ENCODE measurements at regions not wholly inside any gene's neighbourhood (a gene's known extent, or its start where the extent isn't known, plus 50 kb on each side); places are given as distances from the start of the nearest gene placed in this dataset.

DNA sequence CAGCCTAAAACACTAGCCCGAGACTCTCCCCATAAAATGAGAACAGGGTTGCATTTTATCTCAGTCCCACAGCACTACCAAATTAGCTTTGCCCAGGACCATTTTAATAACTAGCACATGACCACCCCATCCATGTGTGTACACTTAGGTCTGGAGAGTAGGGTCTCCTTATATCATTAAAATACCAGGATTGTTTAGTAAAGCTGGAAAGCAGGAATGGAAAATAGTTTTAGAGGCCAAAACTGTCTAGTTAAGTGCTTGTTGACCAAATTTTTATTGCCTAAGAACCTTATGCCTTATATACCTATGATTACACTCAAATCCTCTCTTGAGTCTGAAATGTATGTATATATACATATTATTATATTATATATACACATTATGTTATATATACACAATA is 608.4 kb downstream of the HDGFL1 start:
- DNase-seq: no peak

DNA sequence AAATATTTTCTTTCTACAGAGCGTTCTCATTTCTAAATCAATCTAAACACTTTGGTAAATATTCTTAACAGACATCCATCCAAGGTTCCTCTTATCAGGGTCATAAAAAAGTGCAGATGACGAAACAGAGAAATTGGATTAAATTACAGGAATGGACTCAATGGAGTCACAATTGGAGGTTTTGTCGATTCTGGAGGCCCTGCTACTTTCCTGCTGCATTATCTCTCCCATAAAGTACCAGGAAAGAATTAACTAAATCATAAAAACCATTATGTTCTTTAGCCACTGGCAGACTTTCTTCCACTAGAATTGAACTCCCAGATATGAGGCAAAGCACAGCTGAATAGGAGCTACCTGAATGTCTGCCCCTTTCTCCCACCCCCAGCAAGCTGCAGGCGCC is 610.6 kb downstream of the HDGFL1 start:
- DNase-seq: no peak

DNA sequence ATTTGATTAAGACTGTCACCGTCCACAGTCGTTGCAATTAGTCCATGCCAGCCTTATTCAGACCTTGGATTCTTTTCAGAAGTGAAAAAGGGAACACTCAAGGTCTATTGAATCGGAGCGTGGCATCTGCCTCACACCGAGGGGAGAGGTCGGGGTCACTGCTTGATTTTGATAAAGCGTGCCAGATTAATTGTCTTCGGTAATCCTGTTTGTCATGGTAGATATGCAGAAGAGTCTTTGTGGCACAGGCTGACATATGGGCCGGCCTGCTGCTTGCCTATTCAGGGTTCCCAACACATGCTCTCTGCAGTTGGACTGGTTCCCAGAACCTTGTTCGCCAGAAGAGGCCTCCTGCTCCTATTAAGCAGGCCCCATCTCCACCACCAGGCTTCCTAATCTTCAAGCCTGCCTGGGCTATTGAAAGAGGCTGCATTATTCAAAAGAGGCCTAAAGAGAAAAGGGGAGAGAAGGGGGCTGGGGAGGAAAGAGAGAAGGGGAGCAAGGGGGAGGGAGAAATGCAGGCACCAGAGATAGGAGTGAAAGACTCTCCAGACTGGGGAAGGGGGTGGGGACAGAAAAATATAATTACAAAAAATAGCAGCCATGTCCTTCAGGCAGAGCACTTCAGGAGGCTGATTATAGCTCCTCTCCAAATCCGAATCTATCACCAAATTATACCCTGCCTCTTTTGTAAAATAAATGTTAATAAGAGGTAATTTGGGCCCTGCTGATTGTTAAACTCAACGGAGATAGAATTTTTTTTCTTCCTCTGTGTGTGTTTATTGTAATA is 611.3 kb downstream of the HDGFL1 start:
- DNase-seq: peak; percentile 40

DNA sequence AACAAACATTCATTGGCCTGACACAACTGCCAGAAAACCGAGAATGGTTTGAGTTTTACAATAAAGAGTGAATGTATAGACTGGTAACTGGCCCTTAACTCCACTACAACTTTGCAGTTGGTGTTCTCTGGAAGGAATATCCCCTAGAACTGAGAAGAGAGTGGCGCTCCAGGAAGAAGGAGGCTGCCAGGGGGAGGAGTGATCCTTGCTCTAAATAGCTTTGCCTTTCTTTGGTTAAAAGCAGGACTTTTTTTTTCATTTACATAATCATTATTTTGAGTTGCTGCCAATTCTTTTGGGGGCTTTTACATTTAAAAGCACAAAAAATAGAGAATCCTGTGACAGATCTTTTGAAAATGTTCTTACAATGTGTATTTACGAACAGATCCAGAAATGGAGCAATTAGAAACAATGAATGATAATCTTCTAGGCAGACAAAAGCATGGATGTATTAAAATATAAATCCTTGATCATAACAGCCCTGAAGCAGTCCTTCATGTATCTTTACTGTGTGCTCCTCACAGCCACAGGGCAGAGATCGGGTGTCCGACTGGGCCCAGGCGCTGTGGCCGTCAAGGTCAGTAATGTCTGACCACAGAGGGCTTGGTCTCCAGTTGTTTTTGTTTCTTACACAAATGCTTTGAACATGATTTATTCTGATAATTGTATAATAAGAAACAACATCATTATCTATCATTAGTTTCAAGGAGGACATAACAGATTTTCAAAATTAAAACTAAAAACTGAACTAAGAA is 612.2 kb downstream of the HDGFL1 start:
- no peak for DNase-seq

DNA sequence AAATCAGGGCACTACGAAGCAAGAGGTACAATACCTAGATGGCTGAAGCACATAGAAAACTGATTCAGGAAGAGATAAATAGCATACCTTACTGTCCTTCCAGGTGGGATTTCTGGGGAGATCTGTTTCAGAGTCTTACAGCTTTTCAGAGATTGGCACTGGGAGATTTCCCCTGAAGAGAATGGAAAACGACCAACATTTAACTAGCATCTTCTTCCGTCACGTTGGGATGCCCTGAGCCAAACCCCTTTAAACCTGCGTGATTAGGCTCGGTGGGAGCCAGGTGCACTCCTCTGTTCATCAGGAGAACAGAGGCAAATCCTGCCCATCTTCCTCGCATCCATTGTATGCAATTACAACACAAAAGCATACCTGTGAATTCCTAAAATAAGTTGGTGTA is 614.5 kb downstream of the HDGFL1 start:
- DNase-seq: no peak

DNA sequence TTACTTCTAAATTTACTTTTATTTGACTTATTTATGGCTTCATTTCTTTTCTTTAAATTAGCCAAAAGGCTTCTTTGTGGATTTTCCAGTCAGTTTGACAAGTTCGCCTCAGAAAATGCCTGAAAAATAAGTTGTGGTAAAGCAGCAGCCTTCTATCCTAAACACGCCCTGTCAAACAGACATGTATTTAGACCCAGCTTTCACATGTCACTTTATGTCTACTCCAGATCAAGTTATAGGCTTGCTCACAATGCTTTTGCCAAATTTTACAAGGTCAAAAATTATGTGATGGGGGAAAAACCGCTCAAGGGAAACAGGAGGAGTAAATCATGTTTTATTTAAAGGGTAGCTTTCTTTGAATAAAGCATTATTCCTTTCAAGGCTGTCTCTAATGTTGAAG is 615.0 kb downstream of the HDGFL1 start:
- no peak for DNase-seq

DNA sequence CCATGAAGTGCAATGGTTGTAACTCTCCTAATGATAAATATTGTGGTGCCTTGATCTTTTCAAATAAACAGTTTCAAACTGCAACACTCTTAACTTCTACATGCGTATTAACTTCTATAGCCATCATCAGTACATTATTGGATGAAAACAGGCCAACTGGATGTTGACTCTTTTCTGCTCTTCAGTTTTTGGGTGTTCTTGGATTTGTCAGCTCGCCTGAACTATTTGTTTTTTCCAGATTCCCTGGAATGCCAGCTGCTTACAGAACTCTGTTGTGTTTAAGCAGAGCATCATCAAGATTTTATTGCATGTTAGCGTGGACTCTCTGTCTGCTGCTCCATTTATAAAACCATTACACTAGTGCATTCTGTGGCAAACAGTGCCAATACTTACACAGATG is 626.1 kb downstream of the HDGFL1 start:
- no peak for DNase-seq

DNA sequence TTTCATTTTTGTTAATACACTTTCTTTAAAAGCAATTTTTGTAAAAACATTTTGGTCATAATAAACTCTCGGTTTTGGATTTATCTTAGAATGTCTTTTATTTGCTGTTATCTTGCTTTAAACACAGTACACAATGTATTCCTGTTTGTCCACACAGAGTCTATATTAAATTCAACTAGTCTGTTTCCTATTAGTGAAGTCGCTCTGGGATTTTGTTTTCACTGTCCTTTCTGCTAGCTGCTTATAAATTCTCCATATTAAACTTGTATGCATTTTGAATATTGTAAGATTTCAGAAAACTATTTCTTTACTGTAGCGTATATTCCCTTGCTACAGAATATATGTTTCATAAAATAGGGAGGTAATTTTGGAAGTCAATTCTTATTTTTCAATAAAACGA is 630.2 kb downstream of the HDGFL1 start:
- DNase-seq: no peak

DNA sequence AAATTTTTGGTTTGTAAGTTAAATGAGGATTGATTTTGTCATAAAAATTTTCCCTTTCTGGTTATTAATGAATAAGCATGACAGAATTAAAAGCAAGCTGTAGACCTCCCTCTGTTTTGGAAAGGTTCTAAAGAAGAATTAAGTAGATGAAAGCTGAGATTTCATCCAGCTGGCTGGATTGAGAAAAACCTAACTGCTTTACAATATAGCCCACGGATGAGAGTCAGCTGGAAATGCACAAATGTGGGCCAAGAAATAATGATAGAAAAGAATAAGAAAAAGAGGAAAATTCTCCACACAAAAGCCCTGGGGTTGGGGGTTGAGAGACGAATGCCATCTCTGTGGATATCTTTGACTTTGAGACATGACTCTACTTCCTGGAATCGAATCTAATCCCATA is 631.6 kb downstream of the HDGFL1 start:
- no peak for DNase-seq

DNA sequence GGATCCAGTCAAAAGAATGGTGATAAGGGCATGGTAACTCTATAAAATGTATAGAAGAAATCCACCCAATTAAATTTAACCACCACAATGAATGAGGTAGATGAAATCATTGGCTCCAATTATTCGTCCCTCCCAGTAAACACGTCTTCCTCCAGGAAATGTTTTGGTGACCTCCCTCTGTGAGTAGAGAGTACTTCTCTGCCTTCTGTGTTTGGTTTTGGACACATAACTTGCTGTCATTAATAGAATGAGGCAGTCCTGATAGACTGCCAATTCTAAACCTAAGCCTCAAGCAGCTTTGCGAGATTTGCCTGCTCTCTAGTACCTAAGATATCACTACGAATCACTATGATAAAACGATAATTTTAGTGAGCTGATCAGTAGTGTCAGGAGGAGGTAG is 632.8 kb downstream of the HDGFL1 start:
- no peak for DNase-seq

DNA sequence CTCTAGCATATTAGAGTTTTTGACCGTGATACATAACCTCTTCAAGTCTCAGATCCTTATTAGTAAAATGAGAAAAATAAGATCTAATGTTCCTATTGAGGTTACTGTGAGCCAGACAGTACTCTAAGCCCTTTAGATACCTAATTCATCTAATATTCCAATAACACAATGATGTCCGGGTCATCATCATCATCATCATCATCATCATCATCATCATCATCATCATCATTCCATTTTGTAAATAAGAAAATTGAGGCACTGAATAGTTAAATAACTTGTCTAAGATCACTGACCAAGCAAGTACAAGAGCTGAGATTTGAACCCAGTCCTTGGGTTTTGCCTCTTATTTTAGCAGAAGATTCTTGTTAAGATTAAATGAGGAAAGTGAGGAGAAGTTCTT is 643.0 kb downstream of the HDGFL1 start:
- DNase-seq: no peak

DNA sequence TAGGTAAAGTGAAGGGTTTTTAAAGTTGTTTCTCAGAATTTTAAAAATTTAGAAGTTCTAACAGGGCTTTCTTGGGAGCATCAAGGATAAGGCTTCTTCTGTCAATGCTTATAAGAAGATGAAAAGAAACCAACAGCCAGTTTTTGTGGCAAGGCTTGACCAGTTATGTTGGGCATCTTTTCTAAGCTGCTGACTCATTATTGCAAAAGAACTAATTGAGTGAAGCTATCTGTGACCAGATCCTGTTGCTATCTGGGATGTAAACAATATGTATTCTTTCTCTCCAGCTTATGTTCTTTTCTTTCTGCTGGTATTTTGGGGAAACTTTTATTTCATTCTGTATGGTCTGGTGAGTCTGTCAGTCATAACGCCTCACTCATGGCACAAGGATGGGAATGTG is 643.8 kb downstream of the HDGFL1 start:
- no peak for DNase-seq

DNA sequence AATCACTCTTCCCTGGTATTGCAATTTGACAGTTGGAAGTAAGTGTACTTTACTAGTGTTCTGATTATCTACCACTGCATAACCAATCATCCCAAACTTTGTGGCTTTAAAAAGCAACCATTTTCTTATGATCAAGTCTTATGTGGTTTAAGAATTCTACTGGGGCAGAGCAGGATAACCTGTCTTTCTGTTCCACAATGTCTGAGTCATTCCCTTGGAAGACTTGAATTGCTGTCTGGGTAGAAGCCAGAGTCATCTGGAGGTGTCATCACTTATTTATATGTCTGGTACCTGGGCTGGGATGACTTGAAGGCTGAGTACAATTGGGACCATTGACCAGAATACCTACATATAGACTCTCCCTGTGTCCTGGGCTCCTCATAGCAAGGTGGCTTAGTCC is 644.3 kb downstream of the HDGFL1 start:
- no peak for DNase-seq

DNA sequence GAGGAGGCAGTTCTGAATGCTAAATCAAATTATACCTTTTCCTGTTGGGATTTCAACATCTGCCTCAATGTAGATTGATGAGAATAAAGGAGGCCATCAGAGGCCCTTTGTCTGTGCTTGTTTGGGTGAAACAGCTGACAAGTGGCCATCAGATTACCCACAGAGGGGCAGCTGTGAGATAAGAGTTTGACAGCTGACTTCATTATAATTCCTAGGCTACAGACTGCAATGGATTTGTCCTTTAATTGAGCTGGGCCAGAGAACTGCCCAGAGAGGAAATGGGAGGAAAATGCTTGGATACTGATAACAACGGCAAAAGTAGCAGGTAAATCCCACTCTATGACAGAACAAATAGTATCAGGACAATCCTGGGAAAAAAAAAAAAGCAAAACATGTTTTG is 649.4 kb downstream of the HDGFL1 start:
- DNase-seq: no peak

DNA sequence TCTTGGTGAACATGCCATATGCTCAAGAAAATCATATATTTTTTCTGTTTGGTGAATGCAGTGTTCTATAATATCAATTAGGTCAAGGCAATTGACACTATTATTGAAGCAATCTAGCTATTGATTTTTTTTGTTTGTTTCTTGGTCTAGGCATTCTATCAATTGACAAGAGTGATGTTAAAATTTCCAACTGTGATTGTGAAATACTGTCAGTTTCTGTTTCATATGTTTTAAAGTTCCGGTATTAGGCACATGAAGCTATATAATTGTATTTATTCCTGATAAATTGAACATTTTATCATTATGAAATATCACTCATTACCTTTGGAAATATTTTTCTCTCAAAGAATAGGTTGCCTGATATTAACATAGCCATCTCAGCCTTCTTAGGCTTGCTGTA is 653.4 kb downstream of the HDGFL1 start:
- no peak for DNase-seq

DNA sequence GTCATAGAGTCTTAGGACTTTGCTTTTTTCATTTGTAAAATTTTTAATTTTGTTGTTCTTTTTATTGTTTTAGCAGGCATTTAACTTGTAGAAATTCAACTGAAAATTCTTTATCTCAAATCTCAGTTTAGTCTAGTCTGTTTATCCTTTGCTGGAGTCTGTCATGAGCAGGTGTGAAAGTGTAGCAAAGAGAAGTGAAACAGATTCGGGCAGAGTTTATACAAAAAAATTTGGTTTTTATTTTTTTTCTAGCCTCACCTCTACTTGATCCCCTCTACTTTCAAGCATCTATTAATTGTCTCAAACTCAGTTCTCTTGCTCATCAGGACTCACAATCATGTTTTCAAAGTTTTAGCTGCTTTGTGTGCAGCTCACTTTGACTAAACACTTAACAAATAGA is 655.2 kb downstream of the HDGFL1 start:
- DNase-seq: no peak

DNA sequence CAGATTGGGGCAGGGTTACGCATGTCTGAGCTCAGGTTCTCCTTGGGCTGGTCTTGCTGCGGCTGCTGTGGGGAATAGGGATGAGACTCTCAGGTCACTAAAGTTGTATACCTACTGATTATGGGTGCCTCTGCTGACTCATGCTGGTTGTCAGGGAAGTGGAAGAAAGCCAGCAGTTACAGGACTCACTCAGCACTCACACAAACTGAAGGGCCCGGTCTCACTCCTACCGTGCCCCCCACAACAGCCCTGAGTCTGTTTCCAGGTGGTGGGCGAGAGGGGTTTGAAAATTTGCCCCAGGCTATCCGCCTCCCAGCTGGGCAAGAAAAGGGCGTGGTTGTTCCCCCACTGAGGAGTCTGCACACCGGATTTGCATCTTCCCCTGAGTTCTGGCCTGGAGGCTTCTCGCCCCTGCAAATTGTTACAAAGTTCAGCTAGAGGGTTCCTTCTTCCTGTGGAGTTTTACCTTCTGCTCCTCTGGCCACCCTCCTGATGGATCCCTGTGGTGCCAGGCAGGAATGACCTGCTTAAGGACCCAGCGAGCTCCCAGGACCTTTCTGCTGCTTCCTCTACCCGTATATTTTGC is 659.2 kb downstream of the HDGFL1 start:
- DNase-seq: peak; percentile 56

DNA sequence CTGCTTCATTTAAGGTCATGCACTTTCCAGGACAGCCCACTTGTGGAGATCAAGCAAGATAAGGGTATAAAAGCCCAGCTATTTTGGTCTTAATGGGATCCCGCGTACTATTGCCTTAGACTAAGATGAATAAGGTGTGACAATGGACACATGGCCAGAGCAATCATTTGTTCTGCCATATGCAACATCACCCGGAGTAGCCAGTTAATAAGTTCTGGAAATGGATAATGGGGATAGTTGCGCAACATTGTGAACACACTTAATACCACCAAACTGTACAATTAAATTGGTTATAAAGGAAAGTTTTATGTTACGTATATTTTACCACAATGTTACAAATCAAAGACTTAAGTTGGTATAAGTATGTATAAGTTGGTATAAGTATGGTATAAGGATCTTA is 674.5 kb downstream of the HDGFL1 start:
- no peak for DNase-seq

DNA sequence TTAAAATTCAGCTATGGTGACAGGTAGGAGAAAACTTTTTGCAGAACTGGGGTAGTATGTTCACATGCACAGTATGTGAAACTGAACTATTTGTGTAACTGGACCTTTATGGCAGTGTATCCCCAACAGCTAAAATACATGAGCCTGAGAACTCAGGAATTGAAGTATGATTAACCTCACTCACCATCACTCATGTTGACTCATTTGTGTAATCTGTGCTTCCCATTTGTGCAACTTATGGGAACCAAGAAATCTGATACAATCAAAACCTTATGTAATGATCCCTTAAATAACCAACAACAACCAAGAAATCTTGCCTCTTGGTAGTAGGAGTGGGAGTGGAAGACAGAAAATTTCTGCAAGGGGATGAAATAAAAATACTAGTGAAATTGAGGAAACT is 674.9 kb downstream of the HDGFL1 start:
- no peak for DNase-seq

DNA sequence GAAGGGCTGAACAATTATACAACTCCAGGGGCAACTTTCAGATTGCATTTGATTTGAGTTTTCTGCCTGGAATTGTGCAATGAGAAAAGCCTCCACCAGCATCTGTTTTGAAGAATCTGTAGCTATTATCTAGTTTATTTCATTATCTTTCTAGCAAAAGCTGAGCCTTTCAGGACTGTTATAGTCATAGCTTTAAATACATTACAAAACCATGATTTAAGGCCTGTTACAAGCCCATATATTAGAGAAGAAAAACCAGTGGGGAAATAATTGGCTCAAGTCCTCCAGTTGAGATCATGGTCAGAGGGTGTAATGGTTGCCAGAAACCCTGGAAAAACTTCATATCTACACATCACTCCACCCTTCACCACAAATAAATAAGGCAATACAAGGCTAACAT is 676.2 kb downstream of the HDGFL1 start:
- no peak for DNase-seq

DNA sequence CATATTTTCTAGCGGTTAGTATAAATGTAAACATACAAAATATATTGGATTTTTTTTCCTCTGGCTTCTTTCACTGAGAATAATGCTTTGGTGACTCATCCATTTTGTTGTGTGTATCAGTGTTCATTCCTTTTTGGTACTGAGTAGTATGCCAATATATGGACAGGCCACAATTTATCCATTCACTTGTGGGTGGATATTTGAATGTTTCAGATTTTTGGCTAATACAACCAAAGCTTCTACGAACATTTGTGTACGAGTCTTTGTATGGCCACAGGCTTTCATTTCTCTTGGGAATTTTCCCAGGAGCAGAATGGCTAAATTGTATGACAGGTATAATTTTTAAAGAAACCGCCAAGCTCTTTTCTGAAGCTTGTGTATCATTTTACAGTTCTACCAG is 677.5 kb downstream of the HDGFL1 start:
- no peak for DNase-seq

DNA sequence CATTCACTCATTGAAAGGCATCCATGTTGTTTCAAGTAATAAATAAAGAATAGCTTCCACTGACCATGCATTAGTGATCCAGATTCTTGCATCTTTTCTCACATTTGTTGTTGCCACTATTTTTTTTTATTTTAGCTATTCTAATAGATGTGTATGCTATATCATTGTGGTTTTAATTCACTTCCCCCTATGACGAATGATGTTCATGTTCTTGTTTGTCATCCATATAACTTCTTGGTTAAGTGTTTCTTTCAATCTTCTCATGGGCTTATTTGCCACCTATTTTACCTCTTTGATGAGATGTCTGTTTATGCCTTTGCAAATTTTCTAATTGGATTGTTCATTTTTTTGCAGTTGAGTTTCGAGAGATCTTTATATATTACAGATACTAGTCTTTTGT is 681.2 kb downstream of the HDGFL1 start:
- DNase-seq: no peak

DNA sequence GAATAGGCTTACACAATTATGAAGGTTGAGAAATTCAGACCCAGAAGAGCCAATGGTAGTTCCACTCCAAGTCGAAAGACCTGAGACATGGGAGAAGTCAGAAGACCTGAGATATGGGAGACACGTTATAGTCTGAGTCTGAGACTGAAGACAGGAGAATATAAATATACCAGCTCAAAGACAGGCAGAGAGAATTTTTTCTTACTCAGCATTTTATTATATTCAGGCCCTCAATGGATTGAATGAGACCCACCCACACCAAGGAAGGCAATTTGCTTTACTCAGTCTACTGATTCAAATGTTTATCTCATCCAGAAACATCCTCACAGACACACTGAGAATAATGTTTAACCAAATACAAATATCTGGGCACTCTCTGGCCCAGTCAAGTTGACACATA is 693.5 kb downstream of the HDGFL1 start:
- DNase-seq: no peak

DNA sequence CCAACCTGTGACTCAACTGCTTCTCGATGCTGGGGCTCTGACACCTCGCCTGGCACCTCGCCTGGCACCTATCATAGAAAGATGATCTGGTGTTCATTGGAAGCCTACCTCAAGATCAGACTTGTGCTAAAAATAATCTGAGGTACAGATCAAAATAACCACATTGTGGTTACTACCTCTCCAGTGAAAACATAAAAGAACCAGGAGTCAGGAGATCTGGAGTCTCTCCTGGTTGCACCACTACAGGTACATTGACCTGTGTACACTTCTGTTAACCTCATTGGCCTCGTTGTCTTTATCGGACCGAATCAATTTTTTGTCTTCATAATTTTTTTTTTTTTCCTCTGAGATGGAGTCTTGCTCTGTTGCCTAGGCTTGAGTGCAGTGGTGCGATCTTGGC is 695.9 kb downstream of the HDGFL1 start:
- DNase-seq: no peak

All from RPMI8226 (cell line).